SK-N-SH (cell line): ENCODE measurements at regions not wholly inside any gene's neighbourhood (a gene's known extent, or its start where the extent isn't known, plus 50 kb on each side); places are given as distances from the start of the nearest gene placed in this dataset.

ENCODE experiments used
- CTCF ChIA-PET: fragments of 300-600, 350-600 bp; formaldehyde crosslinking; extraction: SDS; loops from one replicate; lab custom pipeline; 2021; lab: Yijun Ruan, JAX
- POLR2A ChIA-PET: fragments of 350-600 bp; sonication (Branson Sonifier 250); formaldehyde crosslinking; extraction: SDS; loops from one replicate; lab custom pipeline; 2020; ENCODE audit warnings: antibody characterized with exemption, inconsistent platforms; lab: Yijun Ruan, JAX
- DNase-seq: peaks from one replicate; pipeline ENCODE4 v3.0.0; 2012
- H2AFZ ChIP-seq: fragments of 200-600 bp; sonication (generic); 2 replicates; pipeline ENCODE4 v1.8.1; 2016; ENCODE audit warnings: antibody characterized with exemption, mild to moderate bottlenecking, low read depth
- H3F3A ChIP-seq: fragments of 200-600 bp; sonication (generic); replicated peaks from 2 replicates; pipeline ENCODE3; 2016; ENCODE audit warnings: antibody characterized with exemption, mild to moderate bottlenecking; ENCODE audit not compliant: insufficient read depth
- H3K27ac ChIP-seq, 2 experiments: fragments of 200-500 bp in 1 of 2; fragments of 200-600 bp in 1 of 2; sonication (Bioruptor generic) in 1 of 2; sonication (generic), shearing (Covaris generic) in 1 of 2; 2 replicates each; pipeline versions ENCODE4 v1.5.1 to v1.6.1; 2014 to 2016; ENCODE audit warnings: low read depth in 2 of 2, inconsistent platforms in 1 of 2, low read length in 1 of 2, mild to moderate bottlenecking in 1 of 2, mixed read lengths in 1 of 2
- H3K27me3 ChIP-seq: fragments of 200-600 bp; sonication (generic), shearing (Covaris generic); 2 replicates; pipeline ENCODE4 v1.6.1; 2016; ENCODE audit warnings: mixed run types; ENCODE audit not compliant: insufficient read depth
- H3K36me3 ChIP-seq, 2 experiments: fragments of 200-500 bp in 1 of 2; fragments of 200-600 bp in 1 of 2; sonication (Bioruptor generic) in 1 of 2; sonication (generic) in 1 of 2; replicated peaks in 1 of 2; 2 replicates each; pipeline versions ENCODE3 to v1.5.1; 2014 to 2016; ENCODE audit warnings: low read length in 1 of 2, mild to moderate bottlenecking in 1 of 2; ENCODE audit not compliant: insufficient read depth in 2 of 2, control insufficient read depth in 1 of 2
- H3K4me1 ChIP-seq, 2 experiments: fragments of 200-500 bp in 1 of 2; fragments of 200-600 bp in 1 of 2; sonication (Bioruptor generic) in 1 of 2; sonication (generic), shearing (Covaris generic) in 1 of 2; 2 replicates each; pipeline versions ENCODE4 v1.5.1 to v1.6.1; 2014 to 2016; ENCODE audit warnings: low read depth in 1 of 2, low read length in 1 of 2, mixed run types in 1 of 2; ENCODE audit not compliant: insufficient read depth in 2 of 2, control insufficient read depth in 1 of 2
- H3K4me2 ChIP-seq: fragments of 200-600 bp; sonication (generic), shearing (Covaris generic); 2 replicates; pipeline ENCODE4 v1.6.1; 2017; ENCODE audit warnings: mixed run types
- H3K4me3 ChIP-seq, 2 experiments: fragments of 200-500 bp in 1 of 2; fragments of 200-600 bp in 1 of 2; sonication (Bioruptor generic) in 1 of 2; sonication (generic), shearing (Covaris generic) in 1 of 2; 2 replicates each; pipeline versions ENCODE4 v1.5.1 to v1.8.1; 2014 to 2016; ENCODE audit warnings: low read depth in 2 of 2, inconsistent platforms in 1 of 2, low read length in 1 of 2, mild to moderate bottlenecking in 1 of 2, mixed read lengths in 1 of 2, moderate library complexity in 1 of 2
- H3K79me2 ChIP-seq: fragments of 200-600 bp; sonication (generic); 2 replicates; pipeline ENCODE4 v1.8.1; 2017; ENCODE audit warnings: mild to moderate bottlenecking; ENCODE audit not compliant: insufficient read depth
- H3K9ac ChIP-seq: fragments of 200-600 bp; sonication (generic); 2 replicates; pipeline ENCODE4 v1.6.1; 2017; ENCODE audit warnings: mixed run types
- H3K9me2 ChIP-seq: fragments of 200-600 bp; sonication (generic); 2 replicates; pipeline ENCODE4 v1.6.1; 2017; ENCODE audit warnings: mixed run types
- H3K9me3 ChIP-seq: fragments of 200-600 bp; sonication (generic); 2 replicates; pipeline ENCODE4 v1.6.1; 2017; ENCODE audit warnings: mixed run types, mild to moderate bottlenecking, moderate library complexity
- H4K20me1 ChIP-seq: fragments of 200-600 bp; sonication (generic); 2 replicates; pipeline ENCODE4 v1.6.1; 2017; ENCODE audit warnings: mild to moderate bottlenecking, mixed run types; ENCODE audit not compliant: insufficient read depth
- CHD2 ChIP-seq: fragments of 150-350 bp; IDR thresholded peaks from 2 replicates; pipeline ENCODE4 v1.6.1; 2018; ENCODE audit warnings: low read length; ENCODE audit not compliant: partially characterized antibody
- CTCF ChIP-seq: fragments of 200-600 bp; sonication (generic); IDR thresholded peaks from 2 replicates; pipeline ENCODE4 v1.6.1; 2017; ENCODE audit warnings: antibody characterized with exemption, mild to moderate bottlenecking, moderate library complexity
- ELF1 ChIP-seq: IDR thresholded peaks from 2 replicates; pipeline ENCODE4 v1.4.0; 2012
- EP300 ChIP-seq, 2 experiments: IDR thresholded peaks; 2 replicates each; pipeline versions ENCODE4 v1.4.0 to v1.6.1; 2012; ENCODE audit warnings: borderline replicate concordance in 1 of 2, low read depth in 1 of 2, low read length in 1 of 2
- EZH2phosphoT487 ChIP-seq: fragments of 200-600 bp; sonication (generic); IDR thresholded peaks from 2 replicates; pipeline ENCODE4 v1.6.1; 2017; ENCODE audit warnings: low read depth, mixed run types, mild to moderate bottlenecking, antibody characterized with exemption, moderate library complexity, borderline replicate concordance
- FOSL2 ChIP-seq: IDR thresholded peaks from 2 replicates; pipeline ENCODE4 v1.4.0; 2012; ENCODE audit warnings: low read depth, mild to moderate bottlenecking, moderate library complexity, borderline replicate concordance
- FOXJ3 ChIP-seq: sonication (generic); formaldehyde crosslinking; IDR thresholded peaks from 2 replicates; pipeline ENCODE4 v1.5.1; 2020; ENCODE audit warnings: mild to moderate bottlenecking, missing genetic modification reagents
- FOXM1 ChIP-seq: IDR thresholded peaks from 2 replicates; pipeline ENCODE4 v1.4.0; 2012; ENCODE audit warnings: low read depth, mild to moderate bottlenecking
- GABPA ChIP-seq: IDR thresholded peaks from 2 replicates; pipeline ENCODE4 v1.4.0; 2012; ENCODE audit warnings: low read depth, mild to moderate bottlenecking
- GATA2 ChIP-seq: sonication (generic); formaldehyde crosslinking; IDR thresholded peaks from 2 replicates; pipeline ENCODE4 v1.5.0; 2020; ENCODE audit warnings: mild to moderate bottlenecking, missing genetic modification reagents
- MEF2A ChIP-seq: IDR thresholded peaks from 2 replicates; pipeline ENCODE4 v1.4.0; 2012; ENCODE audit warnings: low read depth, borderline replicate concordance
- MXI1 ChIP-seq: IDR thresholded peaks from 2 replicates; pipeline ENCODE4 v1.6.1; 2012; ENCODE audit warnings: mild to moderate bottlenecking, low read depth, low read length, improper control_type of control experiment
- PBX3 ChIP-seq: IDR thresholded peaks from 2 replicates; pipeline ENCODE4; 2012
- POLR2AphosphoS5 ChIP-seq: IDR thresholded peaks from 2 replicates; pipeline ENCODE4 v1.6.1; 2012; ENCODE audit warnings: low read depth, low read length
- RAD21 ChIP-seq: IDR thresholded peaks from 2 replicates; pipeline ENCODE4 v1.6.1; 2012; ENCODE audit warnings: mild to moderate bottlenecking, low read length
- RCOR1 ChIP-seq: fragments of 150-350 bp; IDR thresholded peaks from 2 replicates; pipeline ENCODE4 v1.6.1; 2017; ENCODE audit warnings: antibody characterized with exemption, low read length
- RFX5 ChIP-seq: IDR thresholded peaks from 2 replicates; pipeline ENCODE4 v1.6.1; 2012; ENCODE audit warnings: mild to moderate bottlenecking, improper control_type of control experiment, low read length
- SMC3 ChIP-seq: IDR thresholded peaks from 2 replicates; pipeline ENCODE4 v1.6.1; 2012; ENCODE audit warnings: low read depth, low read length, improper control_type of control experiment
- TAF1 ChIP-seq: IDR thresholded peaks from 2 replicates; pipeline ENCODE4 v1.6.1; 2012; ENCODE audit warnings: low read depth, mild to moderate bottlenecking, low read length, moderate library complexity, borderline replicate concordance
- TEAD4 ChIP-seq: IDR thresholded peaks from 2 replicates; pipeline ENCODE4 v1.4.0; 2012; ENCODE audit warnings: mild to moderate bottlenecking, borderline replicate concordance; ENCODE audit not compliant: insufficient read depth
- USF2 ChIP-seq: fragments of 150-350 bp; IDR thresholded peaks from 2 replicates; pipeline ENCODE4 v1.6.1; 2017; ENCODE audit warnings: antibody characterized with exemption, low read length, low read depth, borderline replicate concordance
- WGBS: methylation state at CpG from one replicate; pipeline ENCODE4 v1.1.6; 2017; ENCODE audit warnings: low lambda C conversion rate; 5-methylcytosine and 5-hydroxymethylcytosine counted together

GRCh38 chr3:173275740-173276139, 121.8 kb upstream of the NLGN1 start:
- no peak overlapping the region for H3K4me3 ChIP-seq
- CTCF ChIA-PET: no interaction called here

GRCh38 chr3:173273838-173274237, 123.7 kb upstream of the NLGN1 start:
- TF ChIP-seq CTCF (no peak), POLR2AphosphoS5 (no peak), TAF1 (no peak), FOXM1 (no peak), MXI1 (no peak), FOXJ3 (CRISPR knock-in tag) (no peak), MEF2A (no peak), EZH2phosphoT487 (no peak)
- Histone ChIP-seq H3K9ac (no peak overlapping the region), H3K27me3 (no peaks in the 10 kb centered on the region), H3F3A (no peaks in the 10 kb centered on the region), H3K27ac (no peak overlapping the region), H3K9me2 (no peaks in the 10 kb centered on the region), H3K4me1 (no peaks in the 10 kb centered on the region), H3K36me3 (no peaks in the 10 kb centered on the region), H3K9me3 (no peaks in the 10 kb centered on the region), H2AFZ (no peak overlapping the region), H3K79me2 (no peaks in the 10 kb centered on the region), H3K4me3 (no peak overlapping the region), H3K4me2 (no peak overlapping the region), H4K20me1 (no peaks in the 10 kb centered on the region)
- DNase-seq: no peak
- CTCF ChIA-PET: no interaction called here
- WGBS: 58% methylated on average over 5 of the region's 5 CpGs
- POLR2A ChIA-PET: no interaction called here

More at GRCh38 chr3:173275740-173276139, 121.8 kb upstream of the NLGN1 start:
- H3K9me3 ChIP-seq: no peaks in the 10 kb centered on the region
- no peaks in the 10 kb centered on the region for H3F3A ChIP-seq
- H3K79me2 ChIP-seq: no peaks in the 10 kb centered on the region
- H3K36me3 ChIP-seq: no peaks in the 10 kb centered on the region
- H3K9me2 ChIP-seq: no peaks in the 10 kb centered on the region
- no peaks in the 10 kb centered on the region for H3K4me1 ChIP-seq
- no peak overlapping the region for H3K4me2 ChIP-seq
- TF ChIP-seq RAD21: 0 out of 2 replicates have a peak, but pooled peaks have one; percentile 8
- TF ChIP-seq GATA2 (CRISPR knock-in tag): no peak
- no peaks in the 10 kb centered on the region; the same call in 1 of the 2 replicates for H3K27me3 ChIP-seq
- H3K27ac ChIP-seq: no peak overlapping the region
- POLR2A ChIA-PET: no interaction called here
- H4K20me1 ChIP-seq: no peaks in the 10 kb centered on the region
- no peak overlapping the region for H3K9ac ChIP-seq
- 66% methylated on average over 4 of the region's 4 CpGs for WGBS
- DNase-seq: no peak
- H2AFZ ChIP-seq: no peak overlapping the region

GRCh38 chr3:173268781-173269180, 127.7 kb upstream of the SPATA16 start:
- no peak overlapping the region for H3K9ac ChIP-seq
- WGBS: 0% methylated on average over 1 of the region's 1 CpG
- no peaks in the 10 kb centered on the region for H3F3A ChIP-seq
- H3K9me2 ChIP-seq: no peaks in the 10 kb centered on the region
- TF ChIP-seq RCOR1 (no peak), FOSL2 (no peak), TEAD4 (no peak), FOXM1 (no peak), PBX3 (no peak), USF2 (no peak), CHD2 (no peak), EP300 (IDR thresholded peaks at IDR 0.05; ENCODE audit: borderline replicate concordance in 1 of 2, low read depth in 1 of 2, low read length in 1 of 2) (no peak), FOXJ3 (CRISPR knock-in tag) (no peak), RFX5 (no peak), GATA2 (CRISPR knock-in tag) (no peak), GABPA (no peak), SMC3 (no peak), ELF1 (no peak)
- no peaks in the 10 kb centered on the region for H3K36me3 ChIP-seq
- no peak overlapping the region for H3K4me2 ChIP-seq
- H4K20me1 ChIP-seq: no peaks in the 10 kb centered on the region
- H3K4me1 ChIP-seq: no peaks in the 10 kb centered on the region
- no peak overlapping the region for H3K4me3 ChIP-seq
- no peaks in the 10 kb centered on the region for H3K79me2 ChIP-seq
- ChIA-PET CTCF (no interaction called here), POLR2A (no interaction called here)
- no peak for DNase-seq
- H3K27me3 ChIP-seq: no peaks in the 10 kb centered on the region
- no peak overlapping the region for H3K27ac ChIP-seq
- H2AFZ ChIP-seq: no peak overlapping the region
- no peaks in the 10 kb centered on the region for H3K9me3 ChIP-seq
